Liver (tissue), 6 donors: ENCODE measurements at regions not wholly inside any gene's neighbourhood (a gene's known extent, or its start where the extent isn't known, plus 50 kb on each side); places are given as distances from the start of the nearest gene placed in this dataset.
"Not testable (repeated sequence)": the region's sequence is repeated elsewhere in the genome, so short reads cannot be mapped to it uniquely, and the experiment has no call there.

Experiments used
- DNase-seq: peaks from one replicate; pipeline ENCODE4 v3.0.0-alpha.2; 2017; ENCODE audit warnings: low spot score
- H3K27ac ChIP-seq, 2 donors: one replicate each; pipeline ENCODE4 v1.7.0; 2013; ENCODE audit warnings: inconsistent platforms in 2 of 2, low read length in 2 of 2, control low read depth in 1 of 2, low read depth in 1 of 2, mild to moderate bottlenecking in 1 of 2
- H3K27me3 ChIP-seq, 4 donors: one replicate each; pipeline versions ENCODE4 v1.6.1 to v1.7.0; 2013; ENCODE audit warnings: low read length in 3 of 4, inconsistent platforms in 1 of 4, mild to moderate bottlenecking in 1 of 4, moderate library complexity in 1 of 4; ENCODE audit not compliant: control insufficient read depth in 4 of 4, insufficient read depth in 4 of 4
- H3K36me3 ChIP-seq, 4 donors: one replicate each; pipeline versions ENCODE4 v1.6.1 to v1.7.0; 2013; ENCODE audit warnings: low read length in 3 of 4, mild to moderate bottlenecking in 3 of 4, low read depth in 1 of 4, moderate library complexity in 1 of 4; ENCODE audit not compliant: control insufficient read depth in 4 of 4, insufficient read depth in 3 of 4
- H3K4me1 ChIP-seq, 4 donors: one replicate each; pipeline versions ENCODE4 v1.6.1 to v1.7.0; 2013; ENCODE audit warnings: low read length in 3 of 4, mild to moderate bottlenecking in 3 of 4, moderate library complexity in 1 of 4; ENCODE audit not compliant: control insufficient read depth in 4 of 4, insufficient read depth in 4 of 4
- H3K4me3 ChIP-seq, 3 donors: one replicate each; pipeline versions ENCODE4 v1.6.1 to v1.7.0; 2013; ENCODE audit warnings: low read length in 3 of 3, control low read depth in 1 of 3, low read depth in 1 of 3, mild to moderate bottlenecking in 1 of 3
- H3K9ac ChIP-seq, 2 donors: one replicate each; pipeline ENCODE4 v1.7.0; 2013; ENCODE audit warnings: low read length in 2 of 2, mild to moderate bottlenecking in 2 of 2, moderate library complexity in 2 of 2, control low read depth in 1 of 2, low read depth in 1 of 2
- H3K9me3 ChIP-seq, 4 donors: one replicate each; pipeline versions ENCODE4 v1.6.1 to v1.7.0; 2013; ENCODE audit warnings: low read length in 3 of 4; ENCODE audit not compliant: control insufficient read depth in 4 of 4
- WGBS: extraction: QIAGEN DNeasy Blood & Tissue Kit; methylation state at CpG from one replicate; pipeline ENCODE4 v1.1.7; 2013; 5-methylcytosine and 5-hydroxymethylcytosine counted together
- donor health status: healthy.
- donor health status: healthy.
- donor health status: healthy.

DNA sequence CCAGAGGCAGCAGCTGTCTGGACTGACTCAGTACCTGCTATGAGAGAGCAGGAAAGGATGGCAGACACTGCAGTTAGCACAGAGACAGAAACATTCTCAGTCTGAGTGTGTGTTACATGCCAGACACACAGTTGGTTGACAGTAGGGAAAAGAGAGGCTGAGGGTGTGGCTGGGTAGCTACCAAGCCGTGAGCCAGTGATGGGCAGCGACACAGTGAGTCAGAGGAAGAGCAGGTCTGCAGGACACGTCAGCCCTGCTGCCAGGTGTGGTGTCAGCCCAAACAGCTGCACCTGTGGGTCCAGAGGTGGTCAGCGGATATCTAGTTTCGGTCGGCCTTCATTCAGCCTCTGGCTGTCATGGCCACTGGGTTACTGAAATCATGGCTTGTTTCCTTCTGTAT is 124.4 kb upstream of the SPATA31A3 start:
- not testable (repeated sequence) for H3K4me1 ChIP-seq, H3K9me3 ChIP-seq, H3K36me3 ChIP-seq, H3K27ac ChIP-seq, H3K27me3 ChIP-seq, H3K4me3 ChIP-seq, DNase-seq, H3K9ac ChIP-seq
- 49% methylated on average over 2 of the region's 6 CpGs for WGBS

DNA sequence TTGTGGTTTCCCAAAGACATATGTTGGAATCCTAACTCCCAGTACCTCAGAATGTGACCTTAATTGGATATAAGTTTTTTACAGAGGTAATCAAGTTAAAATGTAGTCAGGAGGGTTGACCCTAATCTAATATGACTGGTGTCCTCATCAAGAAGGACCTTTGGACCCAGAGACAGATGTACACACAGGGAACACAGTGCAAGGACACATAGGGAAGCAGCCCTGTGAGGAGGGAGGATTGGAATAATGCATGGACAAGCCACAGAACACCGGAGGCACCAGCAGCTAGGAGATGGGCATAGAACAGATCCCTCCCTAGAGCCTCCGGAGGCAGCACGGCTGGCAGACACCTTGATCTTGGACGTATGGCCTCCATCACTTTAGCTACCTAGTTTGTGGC is 119.8 kb upstream of the SPATA31A3 start:
- not testable (repeated sequence) for H3K4me3 ChIP-seq, H3K27me3 ChIP-seq, H3K9ac ChIP-seq, DNase-seq, H3K9me3 ChIP-seq, H3K27ac ChIP-seq, H3K4me1 ChIP-seq, H3K36me3 ChIP-seq
- 61% methylated on average over 4 of the region's 4 CpGs for WGBS

DNA sequence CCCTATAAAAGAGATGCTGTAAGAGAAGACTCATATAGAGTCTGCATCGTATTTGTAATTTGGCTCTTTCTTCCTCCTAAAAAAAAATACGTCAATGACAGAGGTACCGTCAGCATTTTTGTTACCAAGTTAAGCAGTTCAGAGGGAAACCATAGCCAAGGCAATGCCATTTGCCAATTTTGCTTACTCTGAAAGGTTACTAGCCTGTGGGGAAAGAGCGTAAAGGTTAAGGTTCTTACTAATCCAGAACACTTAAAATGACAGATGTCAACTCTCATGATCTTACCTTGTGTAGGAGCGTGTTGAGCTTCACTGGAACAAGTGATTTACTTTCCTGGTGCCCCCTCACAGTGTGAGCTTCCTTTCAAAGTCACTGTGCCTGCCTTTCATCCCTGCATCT is 119.4 kb upstream of the SPATA31A3 start:
- not testable (repeated sequence) for H3K36me3 ChIP-seq, H3K9ac ChIP-seq, H3K9me3 ChIP-seq, H3K27ac ChIP-seq, H3K4me1 ChIP-seq, H3K4me3 ChIP-seq, DNase-seq, H3K27me3 ChIP-seq
- WGBS: 54% methylated on average over 4 of the region's 5 CpGs

DNA sequence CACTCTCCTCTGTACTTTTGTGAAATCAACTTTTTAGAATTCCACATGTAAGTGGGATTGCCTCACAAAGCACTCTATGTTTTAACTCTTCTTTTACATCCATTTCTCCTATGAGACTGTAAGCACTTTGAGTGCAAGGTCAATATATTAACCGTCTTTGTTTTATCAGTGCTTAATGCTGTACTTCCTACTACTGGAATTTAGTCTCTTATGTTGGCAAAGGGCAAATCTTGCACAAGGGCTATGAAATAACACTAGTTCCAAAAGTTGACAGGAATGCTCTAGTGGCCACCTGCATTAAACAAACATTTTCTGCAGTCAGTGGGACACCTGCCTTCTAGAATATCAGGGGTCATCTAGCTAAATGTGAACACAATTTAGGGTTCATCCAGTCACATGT is 117.5 kb upstream of the SPATA31A3 start:
- H3K4me1 ChIP-seq, DNase-seq, H3K4me3 ChIP-seq, H3K27me3 ChIP-seq, H3K36me3 ChIP-seq, H3K9me3 ChIP-seq, H3K27ac ChIP-seq, H3K9ac ChIP-seq: not testable (repeated sequence)
- WGBS: 22% methylated on average over 1 of the region's 1 CpG

DNA sequence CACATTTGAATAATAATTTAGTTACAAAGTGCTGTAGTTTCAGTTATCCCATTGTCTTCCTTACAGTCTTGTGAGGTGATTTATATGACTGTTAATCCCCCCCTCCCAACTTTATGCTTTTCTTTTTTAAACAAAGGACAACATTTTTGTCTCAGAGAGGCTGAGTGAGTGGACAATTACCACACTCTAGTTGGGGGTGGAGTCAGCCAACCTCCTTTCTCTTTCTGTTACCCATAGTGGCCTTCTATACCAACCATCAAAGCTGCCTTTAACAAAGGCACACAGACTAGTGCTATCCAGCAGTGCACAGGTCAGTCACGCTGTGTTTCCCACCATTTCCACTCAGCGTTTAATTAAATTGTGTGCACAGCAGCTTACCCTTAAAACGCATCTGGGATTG is 114.3 kb upstream of the SPATA31A3 start:
- H3K9ac ChIP-seq, H3K27me3 ChIP-seq, H3K9me3 ChIP-seq, H3K4me3 ChIP-seq, H3K27ac ChIP-seq, H3K36me3 ChIP-seq, DNase-seq, H3K4me1 ChIP-seq: not testable (repeated sequence)
- WGBS: 88% methylated on average over 2 of the region's 3 CpGs

DNA sequence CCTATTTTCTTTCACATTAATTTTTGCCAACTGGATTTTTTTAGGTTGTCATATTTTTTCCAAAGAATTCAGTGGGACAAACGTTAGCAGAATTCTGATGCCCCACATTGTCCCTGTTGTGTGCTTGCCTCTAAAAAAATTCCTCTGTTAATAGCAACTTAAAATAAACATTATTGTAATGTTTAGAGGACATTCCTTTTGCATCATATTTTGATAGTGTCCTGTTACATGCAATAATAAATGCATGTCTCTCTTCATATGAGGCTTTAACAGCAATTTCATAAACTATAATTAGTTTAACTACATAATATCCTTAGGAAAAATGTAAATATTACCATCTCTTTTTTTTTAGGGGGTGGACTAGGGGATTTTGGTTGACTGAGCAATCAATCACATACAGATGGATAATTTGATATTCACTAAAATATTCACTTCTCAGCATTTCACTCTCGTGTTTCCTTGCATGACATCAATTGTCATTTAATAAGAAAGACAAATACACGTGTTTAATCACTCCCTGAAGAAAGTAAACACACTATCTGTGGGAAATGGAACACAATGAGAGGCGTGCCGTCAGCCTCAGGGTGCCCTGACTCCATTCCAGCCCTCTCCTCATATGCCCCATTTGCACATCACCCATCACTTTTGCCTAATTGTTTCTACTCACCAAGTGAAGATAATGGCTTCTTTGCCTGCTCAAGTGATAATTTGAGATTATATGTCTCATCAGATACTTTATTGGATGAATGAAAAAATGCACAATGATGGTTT is 110.3 kb upstream of the SPATA31A3 start:
- not testable (repeated sequence) for H3K27ac ChIP-seq, H3K9me3 ChIP-seq, H3K27me3 ChIP-seq, H3K4me3 ChIP-seq, H3K4me1 ChIP-seq, H3K36me3 ChIP-seq, DNase-seq, H3K9ac ChIP-seq
- whole genome bisulfite sequencing: 47% methylated on average over 3 of the region's 5 CpGs

DNA sequence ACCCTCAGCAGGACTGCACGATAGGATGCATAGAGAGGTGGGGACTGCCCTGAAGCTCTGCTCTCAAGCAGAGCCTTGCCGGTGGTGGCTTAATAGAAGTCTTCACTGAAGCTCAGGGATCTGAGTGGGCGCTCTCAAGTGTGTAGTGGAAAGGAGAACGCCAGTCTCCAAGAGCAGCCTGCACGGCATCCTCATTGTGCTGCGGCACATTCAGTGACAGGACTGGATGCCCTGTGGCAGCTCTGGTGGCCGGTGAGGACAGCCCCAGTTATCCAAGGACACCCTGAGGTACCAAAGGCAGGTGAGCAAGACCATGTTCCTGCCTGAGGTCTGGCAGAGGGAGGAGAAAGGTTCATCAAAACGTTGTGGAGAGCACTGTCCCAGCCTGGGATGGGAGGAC is 98.8 kb upstream of the SPATA31A3 start:
- not testable (repeated sequence) for H3K36me3 ChIP-seq, H3K4me3 ChIP-seq, H3K27me3 ChIP-seq, DNase-seq, H3K4me1 ChIP-seq, H3K9me3 ChIP-seq, H3K27ac ChIP-seq, H3K9ac ChIP-seq
- WGBS: 83% methylated on average over 8 of the region's 8 CpGs

DNA sequence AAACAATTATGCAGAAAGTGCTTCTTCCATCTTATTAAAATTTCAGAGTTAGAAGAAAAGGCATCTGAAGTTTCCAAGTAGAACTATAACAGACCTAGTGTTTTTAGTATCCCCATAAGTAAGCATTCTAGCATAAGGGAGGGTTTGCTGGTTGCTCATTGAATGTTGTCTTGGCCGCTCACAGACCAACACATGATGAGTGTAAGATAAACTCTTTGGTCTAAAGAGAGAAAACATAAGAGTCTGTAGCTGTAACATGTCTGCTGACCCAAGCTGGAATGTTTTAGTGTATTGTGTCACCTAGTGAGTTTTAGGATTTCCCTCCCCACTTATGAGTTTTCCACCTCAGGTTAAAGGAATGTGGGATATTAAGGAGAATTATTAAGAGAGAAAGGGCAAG is 94.5 kb upstream of the SPATA31A3 start:
- not testable (repeated sequence) for H3K27ac ChIP-seq, H3K36me3 ChIP-seq, H3K4me3 ChIP-seq, H3K4me1 ChIP-seq, H3K27me3 ChIP-seq, H3K9ac ChIP-seq, H3K9me3 ChIP-seq, DNase-seq
- WGBS: 88% methylated on average over 1 of the region's 1 CpG

DNA sequence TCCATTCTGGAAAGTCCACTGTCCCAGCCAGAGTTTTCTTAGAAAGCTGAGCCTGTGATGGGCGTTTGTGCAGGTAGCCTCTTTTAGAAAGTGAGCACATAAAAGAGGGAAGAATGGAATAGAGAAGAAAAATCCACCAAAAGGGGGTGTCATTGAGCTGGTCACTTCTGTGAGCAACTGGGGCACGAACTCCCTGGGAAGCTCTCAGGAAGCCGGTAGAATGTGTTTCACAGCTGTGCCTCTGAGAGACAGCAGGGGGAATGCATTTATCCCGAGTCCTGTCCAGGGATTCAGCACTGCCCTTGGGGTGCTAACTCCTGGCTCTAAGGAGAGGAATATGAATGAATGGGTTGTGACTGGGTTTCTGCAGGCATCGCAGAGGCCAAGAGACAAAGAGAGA is 73.8 kb upstream of the SPATA31A3 start:
- DNase-seq, H3K9me3 ChIP-seq, H3K4me3 ChIP-seq, H3K9ac ChIP-seq, H3K36me3 ChIP-seq, H3K27ac ChIP-seq, H3K27me3 ChIP-seq, H3K4me1 ChIP-seq: not testable (repeated sequence)
- 65% methylated on average over 5 of the region's 5 CpGs for WGBS
